Endothelial cell of umbilical vein (primary cell): ENCODE measurements at regions not wholly inside any gene's neighbourhood (a gene's known extent, or its start where the extent isn't known, plus 50 kb on each side); places are given as distances from the start of the nearest gene placed in this dataset.

Experiments used
- BruUV-seq: library from RNA; stranded (reverse); fragments of 400-500 nt; replicated peaks from 2 replicates; lab custom pipeline; 2021; lab: Mats Ljungman, UMichigan
- CTCF ChIA-PET: fragments of 300-600, 350-600 bp; sonication (Branson Sonifier 250); formaldehyde crosslinking; loops from one replicate; lab custom pipeline; 2021; ENCODE audit warnings: antibody characterized with exemption, inconsistent platforms; lab: Charles Lee
- POLR2A ChIA-PET: fragments of 300-600, 350-600 bp; sonication (Branson Sonifier 250); formaldehyde crosslinking; loops from one replicate; lab custom pipeline; 2021; ENCODE audit warnings: antibody characterized with exemption, inconsistent platforms; lab: Charles Lee
- DNase-seq: peaks from one replicate; pipeline ENCODE4 v3.0.0-alpha.2; 2011; ENCODE audit warnings: low read depth, low spot score
- FAIRE-seq: peaks from 2 replicates; lab custom pipeline; 2011; peaks lifted over from hg19 to GRCh38; lab: Jason Lieb, UNC
- H2AFZ ChIP-seq: 2 replicates; pipeline ENCODE4 v1.6.0; 2012; ENCODE audit warnings: low read depth, low read length, control low read depth, inconsistent platforms
- H3K27ac ChIP-seq: 2 replicates; pipeline ENCODE4 v1.5.1; 2011; ENCODE audit warnings: low read depth, mild to moderate bottlenecking, control low read depth, low read length, moderate library complexity; ENCODE audit not compliant: insufficient read depth
- H3K27me3 ChIP-seq, 2 experiments: 2 replicates each; pipeline versions ENCODE4 v1.6.0 to v1.6.1; 2011; ENCODE audit warnings: low read length in 2 of 2, mixed read lengths in 1 of 2; ENCODE audit not compliant: control insufficient read depth in 2 of 2, insufficient read depth in 2 of 2
- H3K36me3 ChIP-seq, 2 experiments: 2 replicates in 1 of 2; 3 replicates in 1 of 2; pipeline ENCODE4 v1.5.1; 2011; ENCODE audit warnings: low read length in 2 of 2, mild to moderate bottlenecking in 1 of 2, moderate library complexity in 1 of 2; ENCODE audit not compliant: control insufficient read depth in 2 of 2, insufficient read depth in 2 of 2; ENCODE audit errors: extremely low read depth in 1 of 2
- H3K4me1 ChIP-seq: 3 replicates; pipeline ENCODE4 v1.5.1; 2011; ENCODE audit warnings: mild to moderate bottlenecking, low read length; ENCODE audit not compliant: control insufficient read depth, insufficient read depth; ENCODE audit errors: extremely low read depth
- H3K4me2 ChIP-seq: 2 replicates; pipeline ENCODE4 v1.6.1; 2011; ENCODE audit warnings: low read length, control low read depth, mixed read lengths; ENCODE audit not compliant: insufficient read depth
- H3K4me3 ChIP-seq, 3 experiments: fragments of 200-600 bp in 1 of 3; sonication (generic), shearing (Covaris generic) in 1 of 3; replicated peaks in 1 of 3; 2 replicates each; pipeline ENCODE4 v1.5.1; 2011 to 2016; ENCODE audit warnings: control low read depth in 3 of 3, low read length in 3 of 3, mild to moderate bottlenecking in 2 of 3, inconsistent platforms in 1 of 3, low read depth in 1 of 3, moderate library complexity in 1 of 3; ENCODE audit not compliant: insufficient read depth in 1 of 3
- H3K79me2 ChIP-seq: 2 replicates; pipeline ENCODE4 v1.6.0; 2012; ENCODE audit warnings: low read length, inconsistent platforms; ENCODE audit not compliant: control insufficient read depth, insufficient read depth
- H3K9ac ChIP-seq: replicated peaks from 2 replicates; pipeline ENCODE3; 2011; ENCODE audit warnings: low read length, control low read depth; ENCODE audit not compliant: insufficient read depth; ENCODE audit errors: extremely low read depth
- H3K9me1 ChIP-seq: replicated peaks from 3 replicates; pipeline ENCODE4 v1.6.0; 2011; ENCODE audit warnings: mild to moderate bottlenecking, low read length; ENCODE audit not compliant: control insufficient read depth, insufficient read depth; ENCODE audit errors: extremely low read depth
- H3K9me3 ChIP-seq: replicated peaks from 2 replicates; pipeline ENCODE4 v1.5.1; 2012; ENCODE audit warnings: low read length, inconsistent platforms; ENCODE audit not compliant: control insufficient read depth, insufficient read depth
- H4K20me1 ChIP-seq: replicated peaks from 2 replicates; pipeline ENCODE3; 2011; ENCODE audit warnings: mild to moderate bottlenecking, low read length; ENCODE audit not compliant: control insufficient read depth, insufficient read depth; ENCODE audit errors: extremely low read depth
- EZH2 ChIP-seq: IDR thresholded peaks from 2 replicates; pipeline ENCODE4 v1.6.1; 2012; ENCODE audit warnings: borderline replicate concordance, low read depth, mild to moderate bottlenecking, moderate library complexity, low read length, inconsistent platforms; ENCODE audit not compliant: severe bottlenecking
- FOS ChIP-seq: IDR thresholded peaks from 2 replicates; pipeline ENCODE4 v1.6.1; 2011; ENCODE audit warnings: mild to moderate bottlenecking, low read length, moderate library complexity, borderline replicate concordance; ENCODE audit not compliant: insufficient read depth
- GATA2 ChIP-seq: IDR thresholded peaks from 2 replicates; pipeline ENCODE4 v1.7.0; 2011; ENCODE audit warnings: low read depth, mild to moderate bottlenecking, moderate library complexity, mixed read lengths, low read length; ENCODE audit not compliant: insufficient read length, insufficient read depth
- JUN ChIP-seq: IDR thresholded peaks from 2 replicates; pipeline ENCODE4 v1.6.1; 2011; ENCODE audit warnings: borderline replicate concordance, low read depth; ENCODE audit not compliant: insufficient read length, insufficient read depth
- MYC ChIP-seq: IDR thresholded peaks from one replicate; pipeline ENCODE4 v1.6.1; 2011; ENCODE audit warnings: mild to moderate bottlenecking, low read depth, low read length
- POLR2A ChIP-seq: IDR thresholded peaks from 2 replicates; pipeline ENCODE4 v1.6.1; 2012; ENCODE audit warnings: low read depth, mild to moderate bottlenecking, control low read depth, low read length
- POLR2AphosphoS5 ChIP-seq: IDR thresholded peaks from 2 replicates; pipeline ENCODE4 v1.6.1; 2012; ENCODE audit warnings: low read depth, mild to moderate bottlenecking, control low read depth, low read length, moderate library complexity; ENCODE audit not compliant: insufficient read depth
- dilution Hi-C: fragments of 300-500 bp; cut with MboI; formaldehyde crosslinking; loops from one replicate; pipeline ENCODE4 v1.15.0; 2019; ENCODE audit warnings: low sequenced_read_pairs; ENCODE audit not compliant: extremely low pct_ligation_motif_present
- intact Hi-C: fragments of 100-400 bp; cut with micrococcal nuclease; formaldehyde crosslinking; loops from one replicate; pipeline ENCODE4 v1.10.0; 2022
- TF ChIP-seq, protein P1 (sequence below): IDR thresholded peaks from 2 replicates; pipeline ENCODE4 v1.6.1; 2011; ENCODE audit not compliant: insufficient read depth, insufficient read length
- TF ChIP-seq, protein P2 (sequence below), 2 donors: IDR thresholded peaks; 1 replicate in 1 of 2; 2 replicates in 1 of 2; pipeline ENCODE4 v1.5.1; 2011; ENCODE audit warnings: low read length in 2 of 2, mild to moderate bottlenecking in 2 of 2, moderate library complexity in 2 of 2, control low read depth in 1 of 2, inconsistent platforms in 1 of 2, low read depth in 1 of 2; ENCODE audit not compliant: insufficient read depth in 1 of 2; ENCODE audit errors: extremely low read depth in 1 of 2

DNA sequence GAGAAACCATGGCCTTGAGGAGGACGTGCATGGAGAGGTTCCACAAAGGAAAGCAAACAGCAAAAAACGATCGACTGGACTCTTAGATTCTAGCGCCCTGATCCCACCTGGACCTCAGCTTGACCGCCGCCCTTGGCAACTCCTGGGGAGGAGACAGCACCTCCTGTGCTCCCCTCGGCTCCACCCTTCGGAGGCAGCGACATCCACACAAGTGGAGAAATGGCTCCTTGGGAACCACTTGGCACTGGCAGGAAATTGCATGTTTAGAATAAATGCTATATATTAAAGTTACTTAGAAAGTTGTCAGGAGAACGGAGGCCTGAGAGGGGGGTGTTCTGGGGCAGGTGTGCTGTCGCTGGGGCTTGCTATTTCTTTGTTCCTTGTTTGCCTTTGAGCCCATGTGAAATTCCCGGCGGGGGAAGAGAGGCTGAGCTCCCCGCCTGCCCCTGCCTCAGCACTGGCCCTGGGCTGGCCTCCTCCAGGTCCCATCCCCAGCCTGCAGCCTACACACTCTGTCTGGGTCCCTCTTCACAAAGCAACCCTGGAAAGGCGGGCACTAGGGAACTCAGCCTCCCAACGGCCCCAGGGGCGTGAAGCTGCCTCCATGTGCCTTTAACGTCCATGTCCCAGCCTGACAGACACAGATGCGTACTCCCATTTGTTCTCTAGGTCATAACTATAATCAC lies 395.3 kb downstream of the BRD1 start:
- FAIRE-seq, result no peak
- POLR2A ChIA-PET, result no interaction called here

More for the DNA sequence above, 395.3 kb downstream of the BRD1 start:
- dilution Hi-C loops, result no loop called here
- BruUV-seq, result no TSS peak
- intact Hi-C loops, result no loop called here
- CTCF ChIA-PET, result no interaction called here
- no peak for DNase-seq
- Histone ChIP-seq H3K79me2 (no peaks in the 10 kb centered on the region), H3K36me3 (no peaks in the 10 kb centered on the region), H3K4me1 (no peaks in the 10 kb centered on the region), H3K27me3 (no peaks in the 10 kb centered on the region), H3K27ac (no peak overlapping the region), H3K9me3 (no peaks in the 10 kb centered on the region), H3K9ac (no peak overlapping the region), H4K20me1 (no peaks in the 10 kb centered on the region), H3K4me2 (no peak overlapping the region), H3K9me1 (no peaks in the 10 kb centered on the region), H3K4me3 (no peak overlapping the region), H2AFZ (no peak overlapping the region)
- TF ChIP-seq, protein P1, sequence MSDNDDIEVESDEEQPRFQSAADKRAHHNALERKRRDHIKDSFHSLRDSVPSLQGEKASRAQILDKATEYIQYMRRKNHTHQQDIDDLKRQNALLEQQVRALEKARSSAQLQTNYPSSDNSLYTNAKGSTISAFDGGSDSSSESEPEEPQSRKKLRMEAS, result no peak
- TF ChIP-seq, protein P2, sequence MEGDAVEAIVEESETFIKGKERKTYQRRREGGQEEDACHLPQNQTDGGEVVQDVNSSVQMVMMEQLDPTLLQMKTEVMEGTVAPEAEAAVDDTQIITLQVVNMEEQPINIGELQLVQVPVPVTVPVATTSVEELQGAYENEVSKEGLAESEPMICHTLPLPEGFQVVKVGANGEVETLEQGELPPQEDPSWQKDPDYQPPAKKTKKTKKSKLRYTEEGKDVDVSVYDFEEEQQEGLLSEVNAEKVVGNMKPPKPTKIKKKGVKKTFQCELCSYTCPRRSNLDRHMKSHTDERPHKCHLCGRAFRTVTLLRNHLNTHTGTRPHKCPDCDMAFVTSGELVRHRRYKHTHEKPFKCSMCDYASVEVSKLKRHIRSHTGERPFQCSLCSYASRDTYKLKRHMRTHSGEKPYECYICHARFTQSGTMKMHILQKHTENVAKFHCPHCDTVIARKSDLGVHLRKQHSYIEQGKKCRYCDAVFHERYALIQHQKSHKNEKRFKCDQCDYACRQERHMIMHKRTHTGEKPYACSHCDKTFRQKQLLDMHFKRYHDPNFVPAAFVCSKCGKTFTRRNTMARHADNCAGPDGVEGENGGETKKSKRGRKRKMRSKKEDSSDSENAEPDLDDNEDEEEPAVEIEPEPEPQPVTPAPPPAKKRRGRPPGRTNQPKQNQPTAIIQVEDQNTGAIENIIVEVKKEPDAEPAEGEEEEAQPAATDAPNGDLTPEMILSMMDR (IDR thresholded peaks at IDR 0.05; ENCODE audit: extremely low read depth in 1 of 2, insufficient read depth in 1 of 2, low read depth in 1 of 2, low read length in 2 of 2), result no peak
- no peak for TF ChIP-seq POLR2AphosphoS5
- no peak for TF ChIP-seq JUN
- no peak for TF ChIP-seq POLR2A
- no peak for TF ChIP-seq FOS
- no peak for TF ChIP-seq MYC
- TF ChIP-seq EZH2, result no peak
- no peak for TF ChIP-seq GATA2
